Suprapubic skin (tissue), 4 donors: ENCODE measurements at regions not wholly inside any gene's neighbourhood (a gene's known extent, or its start where the extent isn't known, plus 50 kb on each side); places are given as distances from the start of the nearest gene placed in this dataset.

Source experiments
- CTCF ChIP-seq, 2 donors: fragments of 200-600 bp in 1 of 2; fragments of 450-650 bp in 1 of 2; sonication (generic) in 1 of 2; IDR thresholded peaks; one replicate each; pipeline ENCODE4 v1.5.1; 2016 to 2019; ENCODE audit warnings: antibody characterized with exemption in 2 of 2, mild to moderate bottlenecking in 1 of 2, moderate library complexity in 1 of 2
- EP300 ChIP-seq: sonication (generic); formaldehyde crosslinking; IDR thresholded peaks from one replicate; pipeline ENCODE4 v1.6.1; 2017; ENCODE audit warnings: antibody characterized with exemption
- POLR2A ChIP-seq, 2 donors: fragments of 450-650 bp; IDR thresholded peaks; one replicate each; pipeline ENCODE4 v1.6.1; 2017; ENCODE audit warnings: antibody characterized with exemption in 2 of 2, mild to moderate bottlenecking in 2 of 2, moderate library complexity in 2 of 2
- POLR2AphosphoS5 ChIP-seq, 3 donors: sonication (generic); formaldehyde crosslinking; IDR thresholded peaks; one replicate each; pipeline ENCODE4 v1.6.1; 2017; ENCODE audit warnings: antibody characterized with exemption in 3 of 3

DNA sequence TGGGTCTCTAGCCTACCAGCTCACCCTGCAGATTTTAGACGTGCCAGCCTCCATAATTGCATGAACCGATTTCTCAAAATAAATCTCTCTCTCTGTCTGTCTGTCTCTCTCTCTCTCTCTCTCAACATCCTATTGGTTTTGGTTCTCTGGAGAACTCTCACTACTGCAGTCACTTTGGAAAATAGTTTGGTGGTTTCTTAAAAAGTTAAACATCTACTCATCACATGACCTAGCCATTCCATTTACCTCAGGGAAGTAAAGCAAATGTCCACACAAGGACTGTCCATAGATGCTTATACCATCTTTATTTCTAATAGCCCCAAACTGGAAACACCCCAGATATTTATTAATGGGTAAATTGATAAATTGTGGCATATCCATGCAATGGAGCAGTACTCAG lies 119.5 kb downstream of the SNX19 start:
- no peak for TF ChIP-seq CTCF (IDR thresholded peaks at IDR 0.05)
- no peak for TF ChIP-seq POLR2A (IDR thresholded peaks at IDR 0.05)
- no peak for TF ChIP-seq POLR2AphosphoS5 (IDR thresholded peaks at IDR 0.05)
- TF ChIP-seq EP300 = no peak
